ENCODE measurements at regions not wholly inside any gene's neighbourhood (a gene's known extent, or its start where the extent isn't known, plus 50 kb on each side); places are given as distances from the start of the nearest gene placed in this dataset.
A peak's percentile ranks its signal among the peaks of the same experiment; 100 is the strongest.
"Not testable (repeated sequence)": the region's sequence is repeated elsewhere in the genome, so short reads cannot be mapped to it uniquely, and the experiment has no call there.

GRCh38 chr10:101280511-101280910 is 51.2 kb upstream of the LBX1 start:
- DNase-seq = no peak

DNA sequence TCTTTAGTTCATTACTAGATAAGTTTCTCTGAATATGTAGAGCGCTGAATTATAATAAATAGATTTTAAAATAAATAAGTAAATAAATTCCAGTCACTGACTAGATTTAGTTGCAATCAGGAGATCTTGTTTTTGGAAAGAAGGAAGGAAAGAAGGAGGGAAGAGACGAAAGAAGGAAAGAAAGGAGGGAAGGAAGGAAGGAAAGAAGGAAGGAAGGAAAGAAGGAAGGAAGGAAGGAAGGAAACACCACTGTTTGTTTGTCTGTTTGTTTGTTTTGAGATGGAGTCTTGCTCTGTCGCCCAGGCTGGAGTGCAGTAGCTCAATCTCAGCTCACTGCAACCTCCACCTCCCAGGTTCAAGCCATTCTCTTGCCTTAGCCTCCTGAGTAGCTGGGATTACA is 51.7 kb upstream of the LBX1 start:
- DNase-seq = not testable (repeated sequence)

DNA sequence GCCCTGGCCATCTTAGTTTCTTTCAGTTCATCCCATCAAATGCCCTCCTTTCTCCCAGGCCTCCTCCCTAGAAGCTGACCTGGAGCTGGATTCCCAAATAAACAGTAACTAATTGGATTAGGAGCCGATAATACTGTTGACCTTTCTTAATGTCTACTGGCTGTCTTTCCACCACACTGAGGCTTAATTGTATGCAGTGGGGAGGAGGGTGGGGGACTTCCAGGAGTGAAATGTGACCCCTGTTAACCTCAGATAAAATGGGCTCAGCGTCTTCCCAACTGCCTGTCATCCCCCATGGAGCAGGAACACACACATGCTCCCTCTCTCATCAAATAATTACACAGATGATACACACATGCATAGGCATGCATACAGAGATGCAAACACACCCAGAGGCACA is 53.7 kb upstream of the LBX1 start:
- no peak for DNase-seq

GRCh38 chr10:101283762-101284100 is 54.5 kb upstream of the LBX1 start:
- no peak for DNase-seq

DNA sequence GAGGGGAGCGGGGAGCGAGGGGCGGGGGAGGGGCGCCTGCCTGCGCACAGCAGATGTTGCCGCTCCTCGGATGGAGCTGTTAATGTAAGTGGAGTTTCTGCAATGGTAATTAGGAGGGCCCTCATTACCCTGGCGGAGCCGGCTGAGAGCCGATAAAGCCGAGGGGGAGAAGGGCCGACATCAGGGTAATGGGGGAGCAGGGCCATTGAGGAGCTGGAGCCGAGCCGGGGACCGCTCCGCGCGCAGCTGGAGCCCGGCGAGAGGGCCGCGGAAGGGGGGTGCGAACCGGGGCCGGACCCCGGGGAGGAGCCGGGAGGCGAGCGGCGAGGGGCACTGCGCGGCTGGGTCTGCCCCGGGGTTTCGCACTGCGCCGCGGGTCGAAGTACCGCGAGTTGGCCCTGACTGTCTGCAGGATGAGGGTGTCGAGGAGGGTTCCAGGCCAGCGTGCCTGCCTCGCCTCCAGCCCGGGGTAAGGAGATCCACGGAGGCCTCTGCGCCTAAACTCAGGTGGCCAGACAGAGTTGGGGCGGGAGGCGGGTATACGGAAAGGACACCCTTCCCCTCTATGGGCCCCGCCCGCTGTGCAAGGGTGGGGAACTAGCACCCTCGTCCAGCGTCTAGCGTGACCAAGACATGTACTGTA is 55.0 kb upstream of the LBX1 start:
- DNase-seq = no peak

- DNase-seq = no peak
Observed at GRCh38 chr10:101284744-101285463, 55.6 kb upstream of the LBX1 start.

- no peak for DNase-seq
Observed at GRCh38 chr10:101285519-101286070, 56.3 kb upstream of the LBX1 start.

DNA sequence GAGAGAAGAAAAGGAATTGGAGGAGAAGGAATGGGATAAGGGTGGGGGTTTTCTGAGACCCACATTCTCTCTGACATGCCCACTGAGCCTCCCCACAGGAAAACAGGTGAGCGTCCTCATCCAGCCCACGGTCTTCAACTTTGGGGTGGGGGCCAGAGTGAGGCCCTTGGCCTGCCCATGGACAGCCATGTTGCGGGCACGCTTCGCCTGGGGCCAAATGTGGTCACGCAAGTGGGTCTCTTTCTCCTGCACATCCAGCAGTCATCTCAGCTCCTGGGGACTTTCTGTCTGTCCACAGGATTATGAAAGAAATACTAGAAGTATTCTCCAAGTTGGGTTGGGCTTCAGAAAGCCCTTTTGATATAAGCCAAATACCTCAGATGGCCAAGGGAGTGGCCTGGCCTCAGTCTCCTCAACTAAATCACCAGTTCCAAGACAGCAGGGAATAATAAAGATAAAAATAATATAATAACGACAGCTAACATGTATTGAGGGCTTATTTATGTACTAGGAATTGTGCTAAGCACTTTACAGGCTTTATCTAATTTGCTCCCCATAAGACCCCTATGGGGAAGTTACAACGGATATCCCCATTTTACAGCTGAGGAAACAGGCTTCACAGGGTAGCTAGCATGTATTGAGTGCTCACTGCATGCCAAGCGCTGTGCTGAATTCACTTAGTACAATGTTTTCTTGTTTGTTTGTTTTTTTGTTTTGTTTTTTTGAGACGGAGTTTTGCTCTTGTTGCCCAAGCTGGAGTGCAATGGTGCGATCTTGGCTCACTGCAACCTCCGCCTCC is 57.2 kb upstream of the LBX1 start:
- DNase-seq = no peak

DNA sequence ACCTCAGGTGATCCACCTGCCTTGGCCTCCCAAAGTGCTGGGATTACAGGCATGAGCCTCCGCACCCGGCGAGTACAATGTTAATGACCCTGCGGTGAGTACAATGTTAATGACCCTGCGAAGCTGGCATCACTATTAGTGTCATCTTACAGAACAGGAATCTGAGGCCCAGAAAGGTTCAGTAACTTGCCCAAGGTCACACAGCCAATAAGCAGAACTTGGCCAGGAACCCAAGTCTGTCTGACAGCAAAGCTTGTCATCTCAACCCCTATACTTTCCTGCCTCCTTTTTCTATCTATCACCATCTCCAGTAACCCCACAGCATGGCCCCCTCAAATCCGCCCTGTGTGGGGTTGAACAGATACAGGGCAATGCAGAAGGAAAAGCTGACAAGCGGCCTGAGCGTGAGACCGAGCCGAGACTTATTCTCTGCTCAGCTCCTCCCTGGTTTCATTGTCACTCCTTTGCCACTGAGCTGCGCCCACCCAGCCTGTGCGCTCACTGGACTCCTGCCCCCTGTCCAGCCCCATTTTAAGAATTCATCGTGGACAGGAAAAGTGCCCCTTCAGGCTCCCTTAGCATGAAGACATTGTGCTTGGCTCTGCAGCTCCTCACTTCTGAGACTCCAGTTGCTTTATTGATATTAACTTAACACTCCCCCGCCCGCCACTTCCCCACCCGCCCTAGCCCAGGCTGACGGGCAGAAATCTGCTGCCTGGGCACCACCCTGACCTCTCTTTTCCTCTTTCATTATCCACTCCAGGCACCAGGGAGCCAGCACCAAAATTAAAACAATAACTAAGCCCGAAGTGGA is 58.1 kb upstream of the LBX1 start:
- DNase-seq = no peak

- no peak for DNase-seq
Observed at GRCh38 chr10:101287997-101288635, 58.9 kb upstream of the LBX1 start.

DNA sequence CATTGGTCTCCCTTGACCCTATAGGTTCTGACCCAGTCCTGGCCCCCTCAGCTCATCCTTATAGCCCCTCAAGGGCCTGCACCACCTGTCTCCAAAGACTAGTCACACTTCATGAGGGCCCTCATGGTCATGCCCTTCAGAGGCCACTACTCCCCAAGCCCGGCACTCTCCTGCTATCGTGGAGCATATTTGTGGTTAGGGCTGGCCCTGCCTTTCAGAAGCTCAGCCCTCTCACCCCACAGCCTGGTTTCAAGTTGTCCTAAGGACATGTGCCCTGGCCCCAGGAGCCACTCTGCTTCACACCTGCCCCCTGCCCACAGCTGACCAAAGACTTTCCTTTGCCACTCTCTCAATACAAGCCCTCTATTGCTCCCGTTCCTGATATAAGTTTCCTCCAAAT is 60.3 kb upstream of the LBX1 start:
- DNase-seq = no peak

- DNase-seq = no peak
Observed at GRCh38 chr10:101290431-101290830, 61.2 kb upstream of the LBX1 start.

DNA sequence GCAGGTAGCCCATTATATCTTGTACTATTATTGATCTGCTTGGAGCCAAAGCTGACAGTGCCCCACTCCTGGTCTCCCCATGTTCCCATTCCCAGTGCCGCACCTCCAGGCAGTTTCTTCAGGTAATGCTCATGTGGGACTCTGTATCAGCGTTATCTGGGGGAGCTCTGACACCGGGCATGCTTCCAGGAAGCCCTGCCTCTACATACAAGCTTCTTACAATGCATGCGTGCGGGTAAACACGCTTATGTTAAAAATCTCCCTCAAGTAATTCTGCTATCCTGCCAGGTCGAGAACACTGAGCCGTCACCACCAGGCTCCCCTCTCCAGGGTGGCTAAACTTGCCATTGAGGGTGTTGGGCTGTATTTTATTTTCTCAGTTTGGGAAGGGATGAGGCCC is 61.6 kb upstream of the LBX1 start:
- no peak for DNase-seq

DNA sequence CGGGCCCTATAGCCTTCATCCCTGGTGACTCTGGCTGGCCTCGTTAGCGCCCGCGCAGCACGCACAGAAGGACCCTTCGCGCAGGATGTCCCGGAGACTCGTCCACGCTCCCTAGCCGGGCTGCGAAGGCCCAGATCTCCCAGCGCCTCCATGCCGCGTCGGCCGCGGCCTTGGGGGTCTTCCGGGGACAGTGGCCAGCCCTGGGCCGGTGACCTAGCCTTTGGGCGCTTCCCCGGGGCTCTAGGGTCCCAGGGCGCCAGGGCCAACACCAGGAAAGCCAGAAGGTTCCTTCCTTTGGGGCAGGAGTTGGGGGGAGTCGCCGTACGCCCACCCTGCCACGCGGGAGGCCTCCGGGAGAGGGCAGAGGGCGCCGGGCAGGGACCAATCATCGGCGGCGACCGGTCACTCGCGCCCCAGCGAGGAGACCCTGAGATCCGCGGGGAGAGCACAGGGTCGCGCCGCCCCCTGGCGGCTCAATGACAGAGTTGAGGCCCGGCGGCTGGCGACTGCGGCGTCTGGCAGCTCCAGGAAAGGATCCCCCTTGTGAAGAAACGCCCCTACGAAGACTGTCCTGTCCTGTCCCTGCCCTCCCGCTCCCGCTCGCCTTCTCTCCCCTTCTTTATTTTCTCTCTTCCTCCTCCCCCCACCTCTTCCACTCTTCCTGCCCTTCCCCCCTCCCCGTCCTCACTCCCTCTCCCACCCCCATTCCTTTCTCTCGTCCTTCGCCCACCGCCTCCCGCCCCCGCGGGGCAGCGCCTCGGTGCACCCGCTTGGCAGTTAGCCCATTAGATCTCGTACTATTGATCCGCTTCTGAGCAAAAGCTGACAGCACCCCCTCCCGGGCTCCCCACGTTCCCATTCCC is 62.3 kb upstream of the LBX1 start:
- DNase-seq = peak; percentile 28

DNA sequence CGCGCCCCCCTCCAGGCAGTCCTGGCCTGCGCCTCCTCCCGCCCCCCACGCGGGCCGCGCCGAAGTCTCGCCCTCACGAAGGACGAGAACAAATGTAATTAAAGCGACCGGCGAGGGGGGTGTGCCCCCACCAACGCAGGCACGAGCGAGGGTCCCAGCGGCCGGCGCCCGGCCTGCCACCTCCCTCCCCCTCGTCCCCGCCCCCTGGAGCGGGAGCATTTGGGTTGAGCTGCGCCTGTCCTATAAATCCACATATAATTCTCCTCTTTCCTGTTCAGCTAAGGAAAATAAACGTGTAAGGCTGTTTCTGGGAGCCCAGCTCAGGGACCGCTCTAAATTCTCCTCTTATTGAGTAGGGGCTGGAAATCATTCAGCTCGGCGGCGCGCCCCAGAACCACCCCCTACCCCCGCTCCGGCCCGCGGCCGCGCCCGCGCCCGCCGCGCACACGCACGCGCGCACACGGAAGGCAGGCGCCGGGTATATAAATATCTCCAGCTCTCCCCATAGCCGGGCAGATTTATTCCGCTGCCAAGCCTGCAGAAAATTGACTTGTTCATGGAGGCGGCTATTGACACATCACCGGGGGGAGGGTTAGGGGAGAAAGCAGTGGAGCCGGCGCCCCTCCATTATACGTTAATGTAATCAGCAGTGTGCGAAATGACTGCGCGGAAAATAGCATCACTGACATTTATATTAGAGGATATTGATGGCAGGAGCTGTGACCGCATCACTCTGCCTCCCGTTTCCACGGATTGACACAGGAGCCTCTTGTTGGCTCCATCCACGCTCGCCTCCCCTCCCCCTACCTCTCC is 61.6 kb upstream of the BTRC start:
- no peak for DNase-seq

DNA sequence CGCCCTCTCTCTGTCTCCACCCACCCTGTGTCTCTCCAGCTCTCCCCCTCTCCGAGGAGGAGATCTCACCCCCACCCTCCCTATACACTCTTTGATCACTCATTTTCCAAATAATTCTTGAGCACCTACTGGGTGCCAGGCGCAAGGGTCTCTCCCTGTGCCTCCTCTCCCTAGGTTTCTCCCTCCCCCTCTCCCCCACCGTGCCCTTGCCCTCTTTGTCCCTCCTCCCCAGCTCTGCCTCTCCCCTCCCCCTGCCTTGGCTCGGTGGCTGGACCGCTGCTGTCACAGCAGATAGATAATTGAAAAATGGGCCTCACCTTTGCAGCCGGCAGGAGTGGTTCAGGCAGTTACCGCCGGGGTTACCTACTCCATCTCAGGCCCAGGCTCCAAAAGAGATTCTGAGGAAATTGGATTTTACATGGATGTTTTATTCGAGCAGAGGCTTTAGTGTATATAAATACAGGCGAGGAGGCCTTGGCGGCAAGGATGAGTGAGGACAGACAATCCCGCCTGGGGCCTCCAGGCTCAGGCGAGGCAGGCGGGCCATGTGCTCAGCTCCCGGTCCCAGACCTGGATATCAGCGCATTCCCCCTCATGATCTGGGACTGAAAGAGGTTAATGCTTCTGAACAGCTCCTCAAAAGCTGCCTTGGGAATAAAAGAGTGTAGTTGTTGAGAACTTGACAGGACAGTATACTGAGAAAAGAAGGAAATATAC is 60.8 kb upstream of the BTRC start:
- no peak for DNase-seq

DNA sequence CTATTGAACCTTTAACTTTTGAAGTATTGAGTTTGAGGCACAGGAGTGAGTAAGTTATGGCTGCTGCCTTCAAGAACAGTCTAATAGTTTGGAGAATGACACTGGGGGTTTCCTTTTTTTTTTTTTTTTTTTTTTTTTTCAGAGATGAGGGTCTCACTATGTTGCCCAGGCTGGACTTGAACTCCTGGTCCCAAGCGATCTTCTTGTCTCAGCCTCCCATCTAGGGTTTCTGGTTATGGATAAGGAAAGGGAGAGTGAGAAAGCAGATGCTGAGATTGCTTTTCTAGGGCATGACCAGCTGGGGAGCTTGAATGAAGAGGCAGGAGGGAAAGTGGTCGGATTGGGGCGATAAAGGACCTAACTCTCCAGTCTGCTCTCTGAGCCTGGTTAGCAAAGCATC is 59.9 kb upstream of the BTRC start:
- DNase-seq = no peak

GRCh38 chr10:101295261-101295660 is 58.7 kb upstream of the BTRC start:
- DNase-seq = no peak

DNA sequence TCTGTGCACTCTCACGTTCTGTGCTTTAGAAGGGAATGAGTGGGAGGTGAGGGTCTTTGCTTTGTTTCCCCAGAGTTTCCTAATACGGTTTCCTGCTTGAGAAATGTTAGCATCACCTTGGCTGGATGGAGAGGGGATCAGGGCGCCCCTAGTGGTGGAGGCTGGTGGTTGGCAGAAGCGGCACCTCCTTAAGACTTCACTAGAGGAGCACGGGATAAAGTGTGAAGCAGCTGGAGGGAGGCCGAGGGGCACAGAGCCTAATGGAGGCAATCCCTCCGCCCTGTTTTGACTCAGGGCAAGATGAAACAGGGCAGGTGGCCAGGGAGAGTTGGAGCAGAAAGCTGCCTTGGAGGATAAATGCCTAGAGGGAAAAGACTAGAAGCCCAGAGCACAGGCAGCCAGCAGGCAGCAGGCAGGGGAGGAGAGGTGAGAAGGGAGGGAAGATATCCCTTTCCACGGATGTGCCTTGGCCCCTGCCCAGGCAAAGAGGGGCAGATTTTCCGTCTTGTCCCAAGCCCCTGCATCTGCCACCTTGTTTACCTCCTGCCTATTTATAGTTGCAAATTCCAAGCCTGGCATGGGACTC is 56.0 kb upstream of the BTRC start:
- peak; percentile 77 for DNase-seq
